ENCODE measurements at regions not wholly inside any gene's neighbourhood (a gene's known extent, or its start where the extent isn't known, plus 50 kb on each side); places are given as distances from the start of the nearest gene placed in this dataset.

DNA sequence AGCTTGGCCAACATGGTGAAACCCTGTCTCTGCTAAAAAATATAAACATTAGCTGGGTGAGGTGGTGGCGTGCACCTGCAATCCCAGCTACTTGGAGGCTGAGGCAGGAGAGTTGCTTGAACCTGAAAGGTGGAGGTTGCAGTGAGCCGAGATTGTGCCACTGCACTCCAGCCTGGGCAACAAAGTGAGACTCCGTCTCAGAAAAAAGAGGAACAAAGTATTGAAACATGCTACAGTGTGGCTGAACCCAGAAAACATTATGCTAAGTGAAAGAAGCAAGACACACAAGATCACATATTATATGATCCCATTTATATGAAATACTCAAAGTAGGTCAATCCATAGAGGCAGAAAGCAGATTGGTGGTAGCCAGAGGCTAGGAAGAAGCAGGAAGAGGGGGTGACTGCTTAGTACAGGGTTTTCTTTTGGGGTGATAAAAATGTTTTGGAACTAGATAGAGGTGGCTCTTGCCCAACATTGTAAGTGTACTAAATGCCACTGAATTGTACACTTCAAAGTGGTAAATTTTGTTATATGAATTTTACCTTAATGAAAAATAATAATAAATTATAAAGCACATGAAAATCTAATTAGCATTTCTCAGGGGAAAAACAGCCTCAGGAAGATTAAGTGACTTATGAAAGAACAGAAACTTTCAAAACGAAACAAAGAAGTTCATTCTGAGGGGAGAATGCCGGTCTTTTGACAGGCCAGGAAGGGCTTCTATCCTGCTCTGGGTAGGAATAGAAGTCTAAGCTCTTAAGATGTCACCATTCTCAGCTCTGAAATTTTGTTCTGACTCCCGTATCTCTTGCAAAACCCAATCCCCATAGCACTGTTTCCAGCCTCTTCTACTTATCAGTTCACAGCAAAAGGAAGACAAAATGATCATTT lies 161.1 kb upstream of the TBCA start:
- no peaks in the 10 kb centered on the region for H3K36me3 Mint-ChIP-seq
- Histone ChIP-seq H3K27ac (ENCODE audit: insufficient read depth, low read length, poor library complexity, severe bottlenecking) (no peak overlapping the region), H3K9me3 (ENCODE audit: control insufficient read depth in 2 of 2, low read length in 2 of 2) (no peaks in the 10 kb centered on the region), H3K36me3 (ENCODE audit: control insufficient read depth, insufficient read depth, low read length) (no peaks in the 10 kb centered on the region), H3K27me3 (ENCODE audit: control insufficient read depth, insufficient read depth, low read length) (peaks cover 8% of the 10 kb centered on the region), H3K4me3 (ENCODE audit: low read depth, low read length) (no peak overlapping the region), H3K4me1 (ENCODE audit: control insufficient read depth, insufficient read depth, low read length, poor library complexity, severe bottlenecking) (no peaks in the 10 kb centered on the region)
- H3K4me1 Mint-ChIP-seq = peaks cover 0 to 12% (median 9%) of the 10 kb centered on the region in 4 donors
- peaks cover 0 to 4% (median 0%) of the 10 kb centered on the region in 7 donors for H3K9me3 Mint-ChIP-seq
- no peak overlapping the region for H3K4me3 Mint-ChIP-seq
- ATAC-seq (ENCODE audit: low read depth in 2 of 2) = no peak
- peak in 1 of 3 donors; percentile 6 for DNase-seq
- peaks cover 32% of the 10 kb centered on the region for H3K27me3 Mint-ChIP-seq
- H3K27ac Mint-ChIP-seq = peak overlapping the region in 1 of 3 donors; percentile 27

DNA sequence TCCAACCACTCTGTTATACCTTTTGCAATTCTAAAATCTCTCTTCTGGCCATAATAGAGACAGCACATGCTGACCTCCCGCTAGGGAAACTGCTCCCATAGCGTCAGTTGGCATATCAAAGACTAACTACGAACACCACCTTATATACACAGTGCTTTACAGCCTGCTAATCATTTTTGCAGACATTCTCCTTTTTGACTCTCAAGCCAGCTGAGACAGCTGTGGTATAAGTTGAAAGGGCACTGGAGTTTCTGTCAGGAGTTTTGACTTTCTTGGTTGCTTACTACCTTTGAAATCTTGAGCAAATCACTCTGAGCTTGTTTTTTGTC lies 160.2 kb upstream of the TBCA start:
- no peak overlapping the region for H3K27ac Mint-ChIP-seq

DNA sequence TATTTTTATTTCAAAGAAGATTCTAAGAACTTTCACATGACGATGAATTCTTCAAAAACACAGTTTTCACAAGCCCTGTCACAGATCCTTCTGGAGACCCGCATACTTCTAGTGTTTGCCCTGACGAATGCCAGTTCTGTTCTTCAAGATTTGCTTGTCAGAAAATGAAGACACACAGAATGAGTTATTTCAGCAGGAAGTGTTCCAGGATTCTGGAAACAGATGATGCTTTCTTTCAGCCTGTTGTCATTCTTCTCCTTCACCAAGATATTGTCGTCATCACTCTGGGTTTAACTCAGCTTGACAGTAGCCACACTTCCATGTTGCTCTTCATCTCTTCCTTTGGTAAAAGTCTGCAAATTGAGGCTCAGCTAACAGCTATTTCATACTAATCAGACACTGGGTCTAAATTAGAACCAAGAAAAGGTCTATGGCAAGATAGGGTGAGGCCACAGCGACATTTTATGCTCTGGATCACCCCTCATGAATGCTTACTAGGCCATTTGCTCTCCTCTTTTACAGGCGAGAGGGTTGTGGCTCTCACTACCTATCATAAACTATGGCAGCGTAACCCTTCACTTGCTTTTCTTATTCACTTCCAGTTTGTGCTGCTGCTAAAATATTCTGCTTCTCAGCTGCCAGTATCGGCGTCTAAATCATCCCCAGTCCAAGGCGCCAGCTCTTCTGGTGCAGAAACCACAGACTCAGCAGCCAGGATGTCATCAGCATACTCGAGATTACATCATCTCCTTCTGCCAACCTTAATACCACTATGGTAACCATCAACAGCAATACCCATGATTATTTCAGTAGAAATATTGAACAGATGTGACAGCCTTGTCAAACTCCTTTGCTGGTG lies 159.6 kb upstream of the TBCA start:
- Histone ChIP-seq H3K4me1 (ENCODE audit: control insufficient read depth, insufficient read depth, low read length, poor library complexity, severe bottlenecking) (no peaks in the 10 kb centered on the region), H3K36me3 (ENCODE audit: control insufficient read depth, insufficient read depth, low read length) (no peaks in the 10 kb centered on the region), H3K27ac (ENCODE audit: insufficient read depth, low read length, poor library complexity, severe bottlenecking) (no peak overlapping the region), H3K9me3 (ENCODE audit: control insufficient read depth in 2 of 2, low read length in 2 of 2) (no peaks in the 10 kb centered on the region), H3K4me3 (ENCODE audit: low read depth, low read length) (no peak overlapping the region), H3K27me3 (ENCODE audit: control insufficient read depth, insufficient read depth, low read length) (peaks cover 4% of the 10 kb centered on the region)
- Mint-ChIP-seq H3K4me3 (peak overlapping the region in 1 of 4 donors; percentile 11), H3K4me1 (peaks cover 0 to 12% (median 9%) of the 10 kb centered on the region in 4 donors), H3K9me3 (peaks cover 0 to 3% (median 0%) of the 10 kb centered on the region in 7 donors), H3K27me3 (peaks cover 19% of the 10 kb centered on the region), H3K36me3 (no peaks in the 10 kb centered on the region), H3K27ac (peak overlapping the region in 1 of 3 donors; percentile 32)
- DNase-seq = peak in 1 of 3 donors; percentile 61
- ATAC-seq (ENCODE audit: low read depth in 2 of 2) = peak; percentile 37 to 58

More for the DNA sequence above, 160.2 kb upstream of the TBCA start:
- no peak overlapping the region for H3K4me3 ChIP-seq (ENCODE audit: low read depth, low read length)
- H3K4me1 Mint-ChIP-seq = peaks cover 0 to 12% (median 9%) of the 10 kb centered on the region in 4 donors
- no peak overlapping the region for H3K27ac ChIP-seq (ENCODE audit: insufficient read depth, low read length, poor library complexity, severe bottlenecking)
- H3K4me1 ChIP-seq (ENCODE audit: control insufficient read depth, insufficient read depth, low read length, poor library complexity, severe bottlenecking) = no peaks in the 10 kb centered on the region
- peaks cover 23% of the 10 kb centered on the region for H3K27me3 Mint-ChIP-seq
- H3K9me3 Mint-ChIP-seq = peaks cover 0 to 4% (median 0%) of the 10 kb centered on the region in 7 donors
- H3K9me3 ChIP-seq (ENCODE audit: control insufficient read depth in 2 of 2, low read length in 2 of 2) = no peaks in the 10 kb centered on the region
- no peak for DNase-seq
- no peak for ATAC-seq (ENCODE audit: low read depth in 2 of 2)
- peaks cover 5% of the 10 kb centered on the region for H3K27me3 ChIP-seq (ENCODE audit: control insufficient read depth, insufficient read depth, low read length)
- no peaks in the 10 kb centered on the region for H3K36me3 Mint-ChIP-seq
- H3K36me3 ChIP-seq (ENCODE audit: control insufficient read depth, insufficient read depth, low read length) = no peaks in the 10 kb centered on the region
- H3K4me3 Mint-ChIP-seq = no peak overlapping the region

DNA sequence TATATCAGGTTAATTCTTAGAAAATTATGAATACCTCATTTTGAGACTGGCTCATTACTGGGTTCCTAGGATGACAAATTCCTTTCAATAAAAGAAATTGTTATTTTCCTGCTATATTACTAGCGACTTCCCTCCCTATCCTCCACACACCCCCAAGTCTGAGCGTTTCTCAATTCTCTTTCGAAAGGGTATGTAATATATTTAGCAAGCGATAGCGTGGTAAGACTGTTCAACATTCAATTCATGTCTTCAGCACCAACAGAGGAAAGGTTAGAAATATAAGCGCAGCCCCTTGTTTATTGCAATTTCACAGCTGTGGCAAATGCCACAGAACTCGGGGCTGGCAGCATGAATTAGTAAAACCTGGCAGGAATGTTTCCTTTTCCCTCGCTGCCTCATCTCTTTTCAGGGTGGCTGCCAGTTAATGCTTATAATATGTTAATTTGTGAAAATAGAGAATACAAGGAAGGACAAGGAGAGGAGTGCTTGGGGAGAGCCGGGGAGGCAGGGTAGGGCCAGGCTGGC lies 152.7 kb upstream of the TBCA start:
- Mint-ChIP-seq H3K9me3 (peaks cover 0 to 4% (median 2%) of the 10 kb centered on the region in 7 donors), H3K36me3 (no peaks in the 10 kb centered on the region), H3K27ac (no peak overlapping the region), H3K4me1 (peaks cover 0 to 10% (median 0%) of the 10 kb centered on the region in 4 donors), H3K4me3 (no peak overlapping the region), H3K27me3 (peaks cover 25% of the 10 kb centered on the region)
- H3K9me3 ChIP-seq (ENCODE audit: control insufficient read depth in 2 of 2, low read length in 2 of 2) = no peaks in the 10 kb centered on the region
- peaks cover 6% of the 10 kb centered on the region for H3K27me3 ChIP-seq (ENCODE audit: control insufficient read depth, insufficient read depth, low read length)
- no peak for ATAC-seq (ENCODE audit: low read depth in 2 of 2)
- H3K27ac ChIP-seq (ENCODE audit: insufficient read depth, low read length, poor library complexity, severe bottlenecking) = no peak overlapping the region
- no peak overlapping the region for H3K4me3 ChIP-seq (ENCODE audit: low read depth, low read length)
- H3K36me3 ChIP-seq (ENCODE audit: control insufficient read depth, insufficient read depth, low read length) = no peaks in the 10 kb centered on the region
- H3K4me1 ChIP-seq (ENCODE audit: control insufficient read depth, insufficient read depth, low read length, poor library complexity, severe bottlenecking) = no peaks in the 10 kb centered on the region
- DNase-seq = no peak

DNA sequence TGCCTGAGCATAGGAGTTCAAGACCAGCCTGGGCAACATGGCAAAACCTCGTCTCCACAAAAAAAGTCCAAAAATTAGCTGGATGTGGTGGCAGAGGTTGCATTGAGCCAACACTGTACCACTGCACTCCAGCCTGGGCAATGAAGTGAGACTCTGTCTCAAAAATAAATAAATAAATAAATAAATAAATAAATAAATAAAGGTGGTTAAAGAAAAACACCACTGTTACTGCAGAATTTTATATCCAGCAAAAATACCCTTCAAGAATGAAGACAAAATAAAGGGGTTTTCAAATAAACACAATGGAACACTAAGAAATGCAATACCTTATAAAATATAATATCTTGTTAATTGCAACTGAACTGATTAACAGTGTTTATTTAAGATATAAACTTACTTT lies 150.2 kb upstream of the TBCA start:
- Histone ChIP-seq H3K4me1 (ENCODE audit: control insufficient read depth, insufficient read depth, low read length, poor library complexity, severe bottlenecking) (no peaks in the 10 kb centered on the region), H3K9me3 (ENCODE audit: control insufficient read depth in 2 of 2, low read length in 2 of 2) (no peaks in the 10 kb centered on the region), H3K27ac (ENCODE audit: insufficient read depth, low read length, poor library complexity, severe bottlenecking) (no peak overlapping the region), H3K27me3 (ENCODE audit: control insufficient read depth, insufficient read depth, low read length) (peaks cover 8% of the 10 kb centered on the region), H3K4me3 (ENCODE audit: low read depth, low read length) (no peak overlapping the region), H3K36me3 (ENCODE audit: control insufficient read depth, insufficient read depth, low read length) (no peaks in the 10 kb centered on the region)
- DNase-seq (no peak), ATAC-seq (ENCODE audit: low read depth in 2 of 2) (no peak)
- Mint-ChIP-seq H3K27ac (no peak overlapping the region), H3K27me3 (peaks cover 27% of the 10 kb centered on the region), H3K9me3 (peaks cover 0 to 4% (median 2%) of the 10 kb centered on the region in 7 donors), H3K36me3 (no peaks in the 10 kb centered on the region), H3K4me1 (peaks cover 0 to 10% (median 0%) of the 10 kb centered on the region in 4 donors), H3K4me3 (no peak overlapping the region)

DNA sequence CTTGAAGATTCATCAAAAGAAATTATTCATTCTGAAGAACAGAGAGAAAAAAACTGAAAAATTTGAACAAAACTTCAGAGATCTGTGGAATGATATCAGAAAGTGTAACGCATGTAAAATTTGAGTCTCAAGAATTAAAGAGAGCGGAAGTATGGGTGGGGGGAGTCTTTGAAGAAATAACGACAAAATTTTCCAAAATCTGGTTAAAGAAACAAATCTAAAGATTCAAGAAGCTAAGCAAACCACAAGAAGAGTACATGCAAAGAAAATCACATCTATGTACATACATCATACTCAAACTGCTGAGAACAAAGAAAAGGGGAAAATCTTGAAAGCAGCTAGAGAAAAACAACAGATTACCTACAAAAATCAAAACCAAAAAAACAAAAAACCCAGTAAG lies 149.4 kb upstream of the TBCA start:
- Mint-ChIP-seq H3K9me3 (peaks cover 0 to 4% (median 2%) of the 10 kb centered on the region in 7 donors), H3K36me3 (no peaks in the 10 kb centered on the region), H3K4me1 (peaks cover 0 to 10% (median 0%) of the 10 kb centered on the region in 4 donors), H3K27me3 (peaks cover 32% of the 10 kb centered on the region), H3K4me3 (peak overlapping the region in 1 of 4 donors; percentile 10), H3K27ac (no peak overlapping the region)
- Histone ChIP-seq H3K4me1 (ENCODE audit: control insufficient read depth, insufficient read depth, low read length, poor library complexity, severe bottlenecking) (no peaks in the 10 kb centered on the region), H3K27me3 (ENCODE audit: control insufficient read depth, insufficient read depth, low read length) (peaks cover 8% of the 10 kb centered on the region), H3K27ac (ENCODE audit: insufficient read depth, low read length, poor library complexity, severe bottlenecking) (no peak overlapping the region), H3K4me3 (ENCODE audit: low read depth, low read length) (no peak overlapping the region), H3K36me3 (ENCODE audit: control insufficient read depth, insufficient read depth, low read length) (no peaks in the 10 kb centered on the region), H3K9me3 (ENCODE audit: control insufficient read depth in 2 of 2, low read length in 2 of 2) (no peaks in the 10 kb centered on the region)
- DNase-seq = no peak
- no peak for ATAC-seq (ENCODE audit: low read depth in 2 of 2)

DNA sequence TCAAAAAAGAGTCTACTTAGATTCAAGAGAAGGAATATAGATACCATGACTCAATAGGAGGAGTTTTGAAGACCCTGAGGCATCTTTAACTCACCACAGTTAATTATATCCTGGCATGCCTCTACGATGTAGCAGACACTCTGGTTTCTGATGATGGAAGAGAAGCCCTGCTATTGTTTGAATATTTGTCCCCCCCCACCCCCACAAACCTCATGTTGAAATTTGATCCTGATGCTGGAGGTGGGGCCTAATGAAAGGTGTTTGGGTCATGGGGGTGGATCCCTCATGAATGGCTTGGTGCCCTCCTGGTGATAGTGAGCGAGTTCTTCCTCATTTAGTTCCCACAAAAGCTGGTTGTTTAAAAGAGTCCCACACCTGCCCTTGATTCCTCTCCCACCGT lies 147.9 kb upstream of the TBCA start:
- DNase-seq (no peak), ATAC-seq (ENCODE audit: low read depth in 2 of 2) (no peak)
- H3K27ac Mint-ChIP-seq = no peak overlapping the region
- Histone ChIP-seq H3K4me1 (ENCODE audit: control insufficient read depth, insufficient read depth, low read length, poor library complexity, severe bottlenecking) (no peaks in the 10 kb centered on the region), H3K9me3 (ENCODE audit: control insufficient read depth in 2 of 2, low read length in 2 of 2) (no peaks in the 10 kb centered on the region), H3K4me3 (ENCODE audit: low read depth, low read length) (no peak overlapping the region), H3K27ac (ENCODE audit: insufficient read depth, low read length, poor library complexity, severe bottlenecking) (no peak overlapping the region), H3K36me3 (ENCODE audit: control insufficient read depth, insufficient read depth, low read length) (no peaks in the 10 kb centered on the region), H3K27me3 (ENCODE audit: control insufficient read depth, insufficient read depth, low read length) (peaks cover 8% of the 10 kb centered on the region)
- H3K36me3 Mint-ChIP-seq = no peaks in the 10 kb centered on the region
- H3K4me1 Mint-ChIP-seq = peaks cover 0 to 10% (median 0%) of the 10 kb centered on the region in 4 donors
- peaks cover 27% of the 10 kb centered on the region for H3K27me3 Mint-ChIP-seq
- H3K4me3 Mint-ChIP-seq = no peak overlapping the region
- H3K9me3 Mint-ChIP-seq = peaks cover 0 to 4% (median 2%) of the 10 kb centered on the region in 7 donors
